ENCODE measurements at regions not wholly inside any gene's neighbourhood (a gene's known extent, or its start where the extent isn't known, plus 50 kb on each side); places are given as distances from the start of the nearest gene placed in this dataset.
"Not testable (repeated sequence)": the region's sequence is repeated elsewhere in the genome, so short reads cannot be mapped to it uniquely, and the experiment has no call there.

GRCh38 chr3:34013818-34014570 lies 215.6 kb downstream of the PDCD6IP start:
- DNase-seq, result no peak

- DNase-seq, result no peak
Observed at GRCh38 chr3:34015204-34016142, 217.0 kb downstream of the PDCD6IP start.

GRCh38 chr3:34016925-34017587 lies 218.6 kb downstream of the PDCD6IP start:
- peak; percentile 40 for DNase-seq

- DNase-seq, result no peak
Observed at GRCh38 chr3:34017757-34018156, 219.3 kb downstream of the PDCD6IP start.

- no peak for DNase-seq
Observed at GRCh38 chr3:34019158-34019557, 220.7 kb downstream of the PDCD6IP start.

- no peak for DNase-seq
Observed at GRCh38 chr3:34020170-34020569, 221.7 kb downstream of the PDCD6IP start.

GRCh38 chr3:34020726-34021680 lies 222.6 kb downstream of the PDCD6IP start:
- DNase-seq, result no peak

- no peak for DNase-seq
Observed at GRCh38 chr3:34022147-34022546, 223.7 kb downstream of the PDCD6IP start.

GRCh38 chr3:34024447-34025240 lies 226.2 kb downstream of the PDCD6IP start:
- DNase-seq, result no peak

- no peak for DNase-seq
Observed at GRCh38 chr3:34033839-34034238, 235.4 kb downstream of the PDCD6IP start.

GRCh38 chr3:34034840-34035239 lies 236.4 kb downstream of the PDCD6IP start:
- no peak for DNase-seq

- no peak for DNase-seq
Observed at GRCh38 chr3:34035775-34036174, 237.3 kb downstream of the PDCD6IP start.

GRCh38 chr3:34037260-34037659 lies 238.8 kb downstream of the PDCD6IP start:
- DNase-seq, result no peak

GRCh38 chr3:34038131-34038530 lies 239.7 kb downstream of the PDCD6IP start:
- no peak for DNase-seq

GRCh38 chr3:34046154-34046553 lies 247.7 kb downstream of the PDCD6IP start:
- no peak for DNase-seq

- no peak for DNase-seq
Observed at GRCh38 chr3:34053626-34054025, 255.2 kb downstream of the PDCD6IP start.

- no peak for DNase-seq
Observed at GRCh38 chr3:34056181-34056910, 257.9 kb downstream of the PDCD6IP start.

GRCh38 chr3:34056951-34057390 lies 258.5 kb downstream of the PDCD6IP start:
- peak; percentile 12 for DNase-seq

GRCh38 chr3:34060995-34061394 lies 262.6 kb downstream of the PDCD6IP start:
- DNase-seq, result not testable (repeated sequence)

- DNase-seq, result no peak
Observed at GRCh38 chr3:34065901-34066300, 267.5 kb downstream of the PDCD6IP start.

Measured in fibroblast of skin of back (primary cell).